Natural killer cell (primary cell): ENCODE measurements at regions not wholly inside any gene's neighbourhood (a gene's known extent, or its start where the extent isn't known, plus 50 kb on each side); places are given as distances from the start of the nearest gene placed in this dataset.

ENCODE experiments used
- ATAC-seq, 3 donors: fragments of 150-1000 bp in 2 of 3; fragments of 200-7000 bp in 1 of 3; cut with Tn5 transposase; 1 replicate in 1 of 3; 2 replicates in 2 of 3; pipeline ENCODE4 v1.10.0; 2021; ENCODE audit warnings: mild to moderate bottlenecking in 2 of 3, moderate library complexity in 2 of 3
- DNase-seq, 2 donors: peaks; one replicate each; pipeline versions ENCODE4 v3.0.0 to v3.0.0-alpha.2; 2013 to 2021; ENCODE audit warnings: mixed read lengths in 1 of 2
- H3K27ac ChIP-seq: one replicate; pipeline ENCODE4 v1.5.1; 2013; ENCODE audit warnings: mild to moderate bottlenecking, low read length
- H3K27me3 ChIP-seq: one replicate; pipeline ENCODE4 v1.6.1; 2013; ENCODE audit warnings: low read length; ENCODE audit not compliant: control insufficient read depth, insufficient read depth
- H3K36me3 ChIP-seq: one replicate; pipeline ENCODE4 v1.6.1; 2013; ENCODE audit warnings: low read length; ENCODE audit not compliant: control insufficient read depth, insufficient read depth
- H3K4me1 ChIP-seq: one replicate; pipeline ENCODE4 v1.6.1; 2013; ENCODE audit warnings: low read length; ENCODE audit not compliant: control insufficient read depth, insufficient read depth
- H3K4me3 ChIP-seq: one replicate; pipeline ENCODE4 v1.5.1; 2013; ENCODE audit warnings: low read length
- H3K9me3 ChIP-seq: one replicate; pipeline ENCODE4 v1.6.1; 2013; ENCODE audit warnings: low read length; ENCODE audit not compliant: control insufficient read depth, insufficient read depth
- H3K27ac Mint-ChIP-seq, 2 donors: one replicate each; pipeline ENCODE4 v1.8.0; 2022; ENCODE audit warnings: mild to moderate bottlenecking in 2 of 2, mixed read lengths in 2 of 2, moderate library complexity in 1 of 2
- H3K27me3 Mint-ChIP-seq, 2 donors: one replicate each; pipeline ENCODE4 v1.8.0; 2022; ENCODE audit warnings: low read depth in 2 of 2, mixed read lengths in 2 of 2
- H3K36me3 Mint-ChIP-seq: one replicate; pipeline ENCODE4 v1.8.0; 2022; ENCODE audit warnings: mixed read lengths
- H3K4me1 Mint-ChIP-seq, 2 donors: one replicate each; pipeline ENCODE4 v1.8.0; 2022; ENCODE audit warnings: mixed read lengths in 2 of 2
- H3K4me3 Mint-ChIP-seq: one replicate; pipeline ENCODE4 v1.8.0; 2022; ENCODE audit warnings: mild to moderate bottlenecking, moderate library complexity, mixed read lengths
- H3K9me3 Mint-ChIP-seq, 2 donors: one replicate each; pipeline ENCODE4 v1.8.0; 2022; ENCODE audit warnings: mixed read lengths in 2 of 2
- CTCF ChIP-seq: fragments of 200-600 bp; IDR thresholded peaks from one replicate; pipeline ENCODE4 v1.8.0; 2022; ENCODE audit warnings: antibody characterized with exemption
- WGBS: methylation state at CpG from one replicate; pipeline ENCODE4 v1.1.7; 2013; ENCODE audit warnings: missing lambda C conversion rate; ENCODE audit not compliant: insufficient coverage; 5-methylcytosine and 5-hydroxymethylcytosine counted together
- intact Hi-C: fragments of 100-400 bp; cut with micrococcal nuclease; formaldehyde crosslinking; loops from one replicate; pipeline ENCODE4 v1.14.2; 2022

- Histone ChIP-seq H3K27me3 (no peaks in the 10 kb centered on the region), H3K4me1 (no peaks in the 10 kb centered on the region), H3K36me3 (no peaks in the 10 kb centered on the region), H3K27ac (no peak overlapping the region), H3K4me3 (no peak overlapping the region), H3K9me3 (no peaks in the 10 kb centered on the region)
- peaks cover 2 to 7% of the 10 kb centered on the region in 2 donors for H3K27me3 Mint-ChIP-seq
- ATAC-seq (no peak), DNase-seq (no peak)
- no peaks in the 10 kb centered on the region for H3K9me3 Mint-ChIP-seq
- TF ChIP-seq CTCF: no peak
- no peak overlapping the region for H3K4me3 Mint-ChIP-seq
- 79% methylated on average over 6 of the region's 7 CpGs for WGBS
- no peaks in the 10 kb centered on the region for H3K4me1 Mint-ChIP-seq
- no peaks in the 10 kb centered on the region for H3K36me3 Mint-ChIP-seq
- no peak overlapping the region for H3K27ac Mint-ChIP-seq
- intact Hi-C loops: no loop called here
Measured at GRCh38 chr6:145139140-145139850, 596.0 kb downstream of the EPM2A start.

GRCh38 chr6:145139895-145140294 is 595.4 kb downstream of the EPM2A start:
- Mint-ChIP-seq H3K36me3 (no peaks in the 10 kb centered on the region), H3K27me3 (peaks cover 5 to 7% of the 10 kb centered on the region in 2 donors), H3K4me3 (no peak overlapping the region), H3K4me1 (no peaks in the 10 kb centered on the region), H3K27ac (no peak overlapping the region), H3K9me3 (no peaks in the 10 kb centered on the region)
- Histone ChIP-seq H3K36me3 (no peaks in the 10 kb centered on the region), H3K4me3 (no peak overlapping the region), H3K4me1 (no peaks in the 10 kb centered on the region), H3K27ac (no peak overlapping the region), H3K9me3 (no peaks in the 10 kb centered on the region), H3K27me3 (no peaks in the 10 kb centered on the region)
- ATAC-seq: no peak
- no peak for TF ChIP-seq CTCF
- DNase-seq: no peak
- intact Hi-C loops: no loop called here

GRCh38 chr6:145141572-145141971 is 593.7 kb downstream of the EPM2A start:
- Histone ChIP-seq H3K27ac (no peak overlapping the region), H3K27me3 (no peaks in the 10 kb centered on the region), H3K4me1 (no peaks in the 10 kb centered on the region), H3K36me3 (no peaks in the 10 kb centered on the region), H3K4me3 (no peak overlapping the region), H3K9me3 (no peaks in the 10 kb centered on the region)
- Mint-ChIP-seq H3K9me3 (no peaks in the 10 kb centered on the region), H3K4me1 (no peaks in the 10 kb centered on the region), H3K27me3 (peaks cover 5% of the 10 kb centered on the region in 2 donors), H3K36me3 (no peaks in the 10 kb centered on the region), H3K4me3 (no peak overlapping the region), H3K27ac (no peak overlapping the region)
- DNase-seq: no peak
- no peak for ATAC-seq
- TF ChIP-seq CTCF: no peak
- intact Hi-C loops: no loop called here

- WGBS: 90% methylated on average over 1 of the region's 1 CpG
- intact Hi-C loops: no loop called here
- ATAC-seq (no peak), DNase-seq (no peak)
- Mint-ChIP-seq H3K9me3 (no peaks in the 10 kb centered on the region), H3K36me3 (no peaks in the 10 kb centered on the region), H3K27me3 (peaks cover 3 to 5% of the 10 kb centered on the region in 2 donors), H3K4me3 (no peak overlapping the region), H3K4me1 (no peaks in the 10 kb centered on the region), H3K27ac (no peak overlapping the region)
- H3K4me3 ChIP-seq: no peak overlapping the region
- H3K36me3 ChIP-seq: no peaks in the 10 kb centered on the region
- H3K27me3 ChIP-seq: no peaks in the 10 kb centered on the region
- no peaks in the 10 kb centered on the region for H3K4me1 ChIP-seq
- H3K9me3 ChIP-seq: no peaks in the 10 kb centered on the region
- H3K27ac ChIP-seq: no peak overlapping the region
- no peak for TF ChIP-seq CTCF
Measured at GRCh38 chr6:145142958-145143357, 592.4 kb downstream of the EPM2A start.
